ENCODE measurements at regions not wholly inside any gene's neighbourhood (a gene's known extent, or its start where the extent isn't known, plus 50 kb on each side); places are given as distances from the start of the nearest gene placed in this dataset.

- DNase-seq (ENCODE audit: low spot score in 2 of 2), result no peak
- no peak overlapping the region for H3K4me3 ChIP-seq
- H3K36me3 ChIP-seq, result no peaks in the 10 kb centered on the region
- H3K4me1 ChIP-seq, result no peaks in the 10 kb centered on the region
- no peak for TF ChIP-seq CTCF (IDR thresholded peaks at IDR 0.05)
- no peaks in the 10 kb centered on the region for H3K9me3 ChIP-seq
- intact Hi-C loops (cut with DNase I), result no loop called here
- H3K27ac ChIP-seq, result no peak overlapping the region
- H3K27me3 ChIP-seq, result no peaks in the 10 kb centered on the region
These were observed 450.7 kb downstream of the TYW1 start for GRCh38 chr7:67447297-67447696.

GRCh38 chr7:67448271-67448670 is 451.6 kb downstream of the TYW1 start:
- no peak for TF ChIP-seq CTCF (IDR thresholded peaks at IDR 0.05)
- Histone ChIP-seq H3K9me3 (no peaks in the 10 kb centered on the region), H3K36me3 (no peaks in the 10 kb centered on the region), H3K4me3 (no peak overlapping the region), H3K27me3 (no peaks in the 10 kb centered on the region), H3K27ac (no peak overlapping the region), H3K4me1 (no peaks in the 10 kb centered on the region)
- intact Hi-C loops (cut with DNase I), result no loop called here
- no peak for DNase-seq (ENCODE audit: low spot score in 2 of 2)

- no peaks in the 10 kb centered on the region for H3K9me3 ChIP-seq
- no peaks in the 10 kb centered on the region for H3K4me1 ChIP-seq
- intact Hi-C loops (cut with DNase I), result no loop called here
- no peaks in the 10 kb centered on the region for H3K27me3 ChIP-seq
- DNase-seq (ENCODE audit: low spot score in 2 of 2), result no peak
- no peak overlapping the region for H3K27ac ChIP-seq
- TF ChIP-seq CTCF (IDR thresholded peaks at IDR 0.05), result no peak
- no peak overlapping the region for H3K4me3 ChIP-seq
- H3K36me3 ChIP-seq, result no peaks in the 10 kb centered on the region
These were observed 453.5 kb downstream of the TYW1 start for GRCh38 chr7:67450171-67450570.

GRCh38 chr7:67451306-67451705 is 454.7 kb downstream of the TYW1 start:
- H3K4me1 ChIP-seq, result no peaks in the 10 kb centered on the region
- no peak for TF ChIP-seq CTCF (IDR thresholded peaks at IDR 0.05)
- no peaks in the 10 kb centered on the region for H3K27me3 ChIP-seq
- H3K4me3 ChIP-seq, result no peak overlapping the region
- DNase-seq (ENCODE audit: low spot score in 2 of 2), result no peak
- H3K36me3 ChIP-seq, result no peaks in the 10 kb centered on the region
- H3K9me3 ChIP-seq, result no peaks in the 10 kb centered on the region
- H3K27ac ChIP-seq, result no peak overlapping the region
- intact Hi-C loops (cut with DNase I), result no loop called here

GRCh38 chr7:67452516-67453026 is 455.9 kb downstream of the TYW1 start:
- no peak for TF ChIP-seq CTCF (IDR thresholded peaks at IDR 0.05)
- Histone ChIP-seq H3K9me3 (no peaks in the 10 kb centered on the region), H3K4me3 (no peak overlapping the region), H3K27me3 (no peaks in the 10 kb centered on the region), H3K4me1 (no peaks in the 10 kb centered on the region), H3K36me3 (no peaks in the 10 kb centered on the region), H3K27ac (no peak overlapping the region)
- intact Hi-C loops (cut with DNase I), result no loop called here
- DNase-seq (ENCODE audit: low spot score in 2 of 2), result no peak
